ENCODE measurements at regions not wholly inside any gene's neighbourhood (a gene's known extent, or its start where the extent isn't known, plus 50 kb on each side); places are given as distances from the start of the nearest gene placed in this dataset.

DNA sequence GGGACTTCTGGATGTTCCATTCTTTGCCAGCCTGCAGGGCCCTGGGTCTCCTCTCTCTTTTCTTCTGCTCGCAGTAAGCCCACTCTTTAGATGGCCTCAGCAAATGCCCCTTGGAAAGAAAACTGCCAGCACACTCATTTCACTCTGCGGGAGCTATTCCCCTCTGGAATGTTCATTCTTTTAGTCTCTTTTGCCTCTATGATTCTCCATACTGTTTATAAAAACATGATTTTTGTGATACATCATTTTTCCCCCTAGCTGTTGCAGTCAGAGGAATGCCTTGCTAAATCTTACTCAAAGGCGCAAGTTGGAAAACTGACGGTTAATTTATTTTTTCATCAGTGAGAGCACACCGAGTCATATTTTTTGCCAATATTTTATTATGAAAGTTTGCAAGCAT, 184.9 kb downstream of the SNX19 start:
- H3K4me3 ChIP-seq: no peak overlapping the region
- TF ChIP-seq POLR2A (IDR thresholded peaks at IDR 0.05) (no peak), EP300 (IDR thresholded peaks at IDR 0.05) (no peak)
- TF ChIP-seq, protein P1, sequence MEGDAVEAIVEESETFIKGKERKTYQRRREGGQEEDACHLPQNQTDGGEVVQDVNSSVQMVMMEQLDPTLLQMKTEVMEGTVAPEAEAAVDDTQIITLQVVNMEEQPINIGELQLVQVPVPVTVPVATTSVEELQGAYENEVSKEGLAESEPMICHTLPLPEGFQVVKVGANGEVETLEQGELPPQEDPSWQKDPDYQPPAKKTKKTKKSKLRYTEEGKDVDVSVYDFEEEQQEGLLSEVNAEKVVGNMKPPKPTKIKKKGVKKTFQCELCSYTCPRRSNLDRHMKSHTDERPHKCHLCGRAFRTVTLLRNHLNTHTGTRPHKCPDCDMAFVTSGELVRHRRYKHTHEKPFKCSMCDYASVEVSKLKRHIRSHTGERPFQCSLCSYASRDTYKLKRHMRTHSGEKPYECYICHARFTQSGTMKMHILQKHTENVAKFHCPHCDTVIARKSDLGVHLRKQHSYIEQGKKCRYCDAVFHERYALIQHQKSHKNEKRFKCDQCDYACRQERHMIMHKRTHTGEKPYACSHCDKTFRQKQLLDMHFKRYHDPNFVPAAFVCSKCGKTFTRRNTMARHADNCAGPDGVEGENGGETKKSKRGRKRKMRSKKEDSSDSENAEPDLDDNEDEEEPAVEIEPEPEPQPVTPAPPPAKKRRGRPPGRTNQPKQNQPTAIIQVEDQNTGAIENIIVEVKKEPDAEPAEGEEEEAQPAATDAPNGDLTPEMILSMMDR (IDR thresholded peaks at IDR 0.05): no peak
- H3K9me3 ChIP-seq: no peaks in the 10 kb centered on the region

DNA sequence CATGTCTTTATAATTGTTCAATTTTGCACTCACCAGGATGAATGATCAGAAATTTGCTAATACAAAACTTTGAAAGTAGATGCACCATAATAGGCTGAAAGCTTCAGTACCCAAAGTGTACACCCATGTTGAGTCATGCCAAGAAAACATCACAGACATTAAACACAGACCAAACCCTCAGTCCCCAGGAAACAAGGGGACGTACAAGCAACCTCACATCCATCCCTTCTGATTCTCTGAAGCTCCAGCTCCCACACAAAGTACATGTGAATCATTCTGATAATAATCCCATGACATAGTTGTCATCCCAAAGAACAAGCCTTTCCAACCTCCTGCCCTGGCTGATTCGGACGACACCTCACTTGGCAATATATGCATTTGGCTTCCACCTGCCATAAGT, 183.8 kb downstream of the SNX19 start:
- Histone ChIP-seq H3K4me3 (no peak overlapping the region), H3K4me1 (ENCODE audit: insufficient read depth) (no peaks in the 10 kb centered on the region), H3K36me3 (no peaks in the 10 kb centered on the region), H3K27ac (no peak overlapping the region), H3K9me3 (no peaks in the 10 kb centered on the region), H3K27me3 (no peaks in the 10 kb centered on the region)
- intact Hi-C loops (cut with DNase I): no loop called here
- WGBS, 3 donors: 82 to 88% (median 85%) methylated on average over 3 of the region's 3 CpGs
- no peak for TF ChIP-seq POLR2A (IDR thresholded peaks at IDR 0.05)
- TF ChIP-seq, protein P1 (IDR thresholded peaks at IDR 0.05): no peak
- TF ChIP-seq EP300 (IDR thresholded peaks at IDR 0.05): no peak
- DNase-seq: no peak

More for the DNA sequence above, 184.9 kb downstream of the SNX19 start:
- H3K27ac ChIP-seq: no peak overlapping the region
- H3K4me1 ChIP-seq (ENCODE audit: insufficient read depth): peaks cover 1% of the 10 kb centered on the region
- WGBS, 3 donors: 75 to 89% (median 76%) methylated on average over 5 of the region's 5 CpGs
- intact Hi-C loops (cut with DNase I): no loop called here
- H3K27me3 ChIP-seq: no peaks in the 10 kb centered on the region
- no peak for DNase-seq
- H3K36me3 ChIP-seq: no peaks in the 10 kb centered on the region

DNA sequence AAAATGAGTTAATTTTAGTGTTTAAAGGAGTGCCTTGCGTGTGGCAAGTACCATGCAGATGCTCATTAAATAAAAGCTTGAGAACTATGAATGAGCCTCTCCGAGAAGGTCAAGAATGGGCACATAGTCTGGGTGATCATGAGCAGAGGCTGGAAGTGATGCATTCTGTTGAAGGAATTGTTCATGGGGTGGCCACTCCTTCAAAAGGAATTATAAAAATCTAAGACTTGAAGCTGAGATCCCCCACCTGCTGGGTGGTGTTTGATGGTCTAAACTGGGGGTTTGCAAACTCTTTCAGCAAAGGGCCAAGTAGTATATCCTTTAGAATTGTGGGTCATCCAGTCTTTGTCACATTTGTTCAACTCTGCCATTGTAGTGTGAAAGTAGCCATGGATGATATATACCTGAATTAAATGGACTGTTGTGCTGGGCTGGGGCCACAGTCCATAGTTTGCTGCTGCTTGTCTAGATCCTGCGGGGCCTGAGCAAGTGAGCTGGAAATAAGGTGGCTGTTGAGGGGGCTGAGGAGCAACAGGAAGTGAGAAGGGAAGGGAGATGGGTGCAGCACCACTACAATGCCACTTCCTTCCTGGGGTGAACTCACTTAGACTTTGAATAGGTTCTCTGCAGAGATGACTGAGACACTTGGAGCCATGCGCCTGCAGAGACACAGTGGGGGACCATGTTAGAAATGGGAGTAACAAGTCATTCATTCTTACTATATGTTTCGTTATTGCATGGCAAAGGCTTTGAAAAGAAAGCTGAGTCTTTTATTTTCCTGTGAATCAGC, 179.0 kb downstream of the SNX19 start:
- no peak for DNase-seq
- no peak overlapping the region for H3K27ac ChIP-seq
- WGBS, 3 donors: 81 to 83% (median 81%) methylated on average over 5 of the region's 5 CpGs
- no peaks in the 10 kb centered on the region for H3K27me3 ChIP-seq
- no peaks in the 10 kb centered on the region for H3K9me3 ChIP-seq
- H3K36me3 ChIP-seq: no peaks in the 10 kb centered on the region
- TF ChIP-seq, protein P1 (IDR thresholded peaks at IDR 0.05): no peak
- H3K4me1 ChIP-seq (ENCODE audit: insufficient read depth): peaks cover 5% of the 10 kb centered on the region
- no peak overlapping the region for H3K4me3 ChIP-seq
- intact Hi-C loops (cut with DNase I): no loop called here

DNA sequence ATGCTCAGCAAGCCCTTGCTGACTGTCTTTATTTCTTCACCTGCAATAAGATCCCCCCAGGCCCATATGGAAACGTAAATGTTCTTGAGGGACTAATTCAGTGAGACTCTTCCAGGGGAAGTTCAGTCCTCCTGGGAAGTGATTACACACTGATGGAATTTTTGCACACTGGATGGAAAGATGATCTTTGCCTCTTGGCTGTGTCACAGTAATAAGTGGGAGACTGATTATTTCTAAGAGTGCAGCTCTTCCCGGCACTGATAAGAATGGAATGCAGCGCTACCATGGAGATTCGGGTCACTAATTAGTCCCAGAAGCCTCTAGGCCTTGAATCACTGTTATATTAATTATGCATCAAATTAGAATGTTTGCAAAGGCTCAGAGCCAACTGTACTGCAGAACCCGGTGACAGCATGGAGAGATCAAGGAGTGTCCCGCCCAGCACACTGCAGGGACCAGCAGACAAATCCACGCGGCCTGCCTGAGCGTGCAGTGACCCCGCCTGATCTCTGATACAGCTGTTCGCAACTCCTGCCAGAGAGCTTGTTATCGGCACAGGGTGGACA, 178.3 kb downstream of the SNX19 start:
- 2 to 4% (median 4%) methylated on average over 12 of the region's 12 CpGs for WGBS, 3 donors
- Histone ChIP-seq H3K36me3 (no peaks in the 10 kb centered on the region), H3K9me3 (no peaks in the 10 kb centered on the region), H3K4me1 (ENCODE audit: insufficient read depth) (peaks cover 5% of the 10 kb centered on the region), H3K4me3 (no peak overlapping the region), H3K27ac (no peak overlapping the region), H3K27me3 (no peaks in the 10 kb centered on the region)
- TF ChIP-seq EP300 (IDR thresholded peaks at IDR 0.05): no peak
- no peak for TF ChIP-seq POLR2A (IDR thresholded peaks at IDR 0.05)
- TF ChIP-seq, protein P1 (IDR thresholded peaks at IDR 0.05): no peak
- intact Hi-C loops (cut with DNase I): no loop called here
- DNase-seq: peak in 4 of 5 donors; percentile 16 to 61 (median 32)

Data from ovary (tissue), 7 donors.